ENCODE measurements at regions not wholly inside any gene's neighbourhood (a gene's known extent, or its start where the extent isn't known, plus 50 kb on each side); places are given as distances from the start of the nearest gene placed in this dataset.

DNA sequence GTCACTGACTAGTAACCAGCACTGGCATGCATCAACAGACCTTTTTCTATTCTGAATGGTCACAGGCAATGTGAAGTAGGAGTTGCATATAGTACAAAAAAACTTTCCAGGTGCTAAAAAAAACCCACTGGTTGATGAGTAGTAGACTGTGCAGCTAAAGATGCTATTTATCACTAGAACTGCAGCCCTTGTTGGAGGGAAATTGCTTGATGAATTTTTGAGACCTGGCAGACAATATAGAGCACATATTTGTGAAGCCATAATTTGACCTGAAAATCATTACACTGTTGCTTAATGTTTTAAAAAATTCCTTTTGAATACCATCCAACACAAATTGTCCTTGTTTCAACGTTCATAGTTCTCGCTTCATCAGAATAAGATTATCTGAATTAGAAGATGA, 441.0 kb downstream of the KLF12 start:
- Histone ChIP-seq H3K4ac (ENCODE audit: low read depth in 1 of 2, low read length in 2 of 2) (no peak overlapping the region), H3K9me3 (ENCODE audit: control insufficient read depth, low read length) (no peaks in the 10 kb centered on the region), H3K36me3 (ENCODE audit: control insufficient read depth in 1 of 2, insufficient read depth in 2 of 2, low read depth in 1 of 2, low read length in 2 of 2) (peaks cover 11 to 65% of the 10 kb centered on the region in 2 experiments), H2BK12ac (ENCODE audit: low read length in 2 of 2) (no peak overlapping the region), H3K4me2 (ENCODE audit: low read length, poor library complexity, severe bottlenecking) (no peak overlapping the region), H4K8ac (ENCODE audit: low read length) (no peak overlapping the region), H2AK5ac (ENCODE audit: low read length, severe bottlenecking) (no peak overlapping the region), H3K4me1 (ENCODE audit: control insufficient read depth, insufficient read depth, low read depth, low read length) (no peaks in the 10 kb centered on the region), H3K27me3 (ENCODE audit: control insufficient read depth in 1 of 2, insufficient read depth in 1 of 2, low read length in 2 of 2) (no peaks in the 10 kb centered on the region), H2BK5ac (ENCODE audit: low read depth, low read length, poor library complexity, severe bottlenecking) (no peak overlapping the region), H3K9ac (ENCODE audit: low read length) (no peak overlapping the region), H3K14ac (ENCODE audit: low read length in 2 of 2) (no peak overlapping the region), H3K79me1 (replicated peaks; ENCODE audit: low read length, poor library complexity, severe bottlenecking) (no peaks in the 10 kb centered on the region), H2BK15ac (ENCODE audit: low read depth, poor library complexity, severe bottlenecking) (no peak overlapping the region), H3K18ac (ENCODE audit: low read depth in 1 of 2, low read length in 2 of 2) (no peak overlapping the region), H2AFZ (ENCODE audit: low read depth, low read length) (no peak overlapping the region), H3K27ac (ENCODE audit: low read length, poor library complexity, severe bottlenecking) (no peak overlapping the region), H2BK120ac (ENCODE audit: low read depth, low read length) (no peak overlapping the region), H3K23ac (ENCODE audit: low read length in 2 of 2) (no peak overlapping the region), H4K91ac (ENCODE audit: low read length) (no peak overlapping the region), H3K4me3 (ENCODE audit: insufficient read depth in 1 of 2, low read depth in 1 of 2, low read length in 2 of 2) (no peak overlapping the region)
- DNase-seq, result no peak
- WGBS, result 95% methylated on average over 2 of the region's 2 CpGs

DNA sequence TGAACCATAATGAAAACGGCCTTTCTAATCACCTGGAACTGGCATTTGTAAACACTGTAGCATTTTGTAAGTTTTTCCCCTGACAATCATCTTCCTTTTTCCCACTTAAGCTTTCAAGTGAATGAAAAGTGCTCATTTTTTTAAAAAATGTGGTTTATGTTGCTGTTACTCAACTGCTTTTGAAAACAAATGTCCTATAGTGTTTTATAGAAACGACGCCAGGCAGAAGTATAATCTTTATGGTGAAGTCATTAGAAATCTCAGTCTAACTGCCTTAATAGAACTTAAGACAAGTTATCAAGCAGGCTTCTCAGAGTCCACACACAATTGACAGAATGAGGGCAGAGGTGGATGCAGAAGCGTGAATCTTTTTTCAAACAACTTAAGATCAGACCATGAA, 442.3 kb downstream of the KLF12 start:
- Histone ChIP-seq H2AFZ (ENCODE audit: low read depth, low read length) (no peak overlapping the region), H3K4me1 (ENCODE audit: control insufficient read depth, insufficient read depth, low read depth, low read length) (no peaks in the 10 kb centered on the region), H3K23ac (ENCODE audit: low read length in 2 of 2) (no peak overlapping the region), H3K18ac (ENCODE audit: low read depth in 1 of 2, low read length in 2 of 2) (no peak overlapping the region), H3K36me3 (ENCODE audit: control insufficient read depth in 1 of 2, insufficient read depth in 2 of 2, low read depth in 1 of 2, low read length in 2 of 2) (peaks cover 11 to 65% of the 10 kb centered on the region in 2 experiments), H4K8ac (ENCODE audit: low read length) (no peak overlapping the region), H2BK120ac (ENCODE audit: low read depth, low read length) (no peak overlapping the region), H3K27ac (ENCODE audit: low read length, poor library complexity, severe bottlenecking) (no peak overlapping the region), H2BK15ac (ENCODE audit: low read depth, poor library complexity, severe bottlenecking) (no peak overlapping the region), H3K9ac (ENCODE audit: low read length) (no peak overlapping the region), H3K9me3 (ENCODE audit: control insufficient read depth, low read length) (no peaks in the 10 kb centered on the region), H3K27me3 (ENCODE audit: control insufficient read depth in 1 of 2, insufficient read depth in 1 of 2, low read length in 2 of 2) (no peaks in the 10 kb centered on the region), H3K4me3 (ENCODE audit: insufficient read depth in 1 of 2, low read depth in 1 of 2, low read length in 2 of 2) (no peak overlapping the region), H3K4ac (ENCODE audit: low read depth in 1 of 2, low read length in 2 of 2) (no peak overlapping the region), H2BK5ac (ENCODE audit: low read depth, low read length, poor library complexity, severe bottlenecking) (no peak overlapping the region), H3K79me1 (replicated peaks; ENCODE audit: low read length, poor library complexity, severe bottlenecking) (no peaks in the 10 kb centered on the region), H3K14ac (ENCODE audit: low read length in 2 of 2) (no peak overlapping the region), H2BK12ac (ENCODE audit: low read length in 2 of 2) (no peak overlapping the region), H4K91ac (ENCODE audit: low read length) (no peak overlapping the region), H3K4me2 (ENCODE audit: low read length, poor library complexity, severe bottlenecking) (no peak overlapping the region), H2AK5ac (ENCODE audit: low read length, severe bottlenecking) (no peak overlapping the region)
- DNase-seq, result no peak
- WGBS, result 94% methylated on average over 3 of the region's 4 CpGs

DNA sequence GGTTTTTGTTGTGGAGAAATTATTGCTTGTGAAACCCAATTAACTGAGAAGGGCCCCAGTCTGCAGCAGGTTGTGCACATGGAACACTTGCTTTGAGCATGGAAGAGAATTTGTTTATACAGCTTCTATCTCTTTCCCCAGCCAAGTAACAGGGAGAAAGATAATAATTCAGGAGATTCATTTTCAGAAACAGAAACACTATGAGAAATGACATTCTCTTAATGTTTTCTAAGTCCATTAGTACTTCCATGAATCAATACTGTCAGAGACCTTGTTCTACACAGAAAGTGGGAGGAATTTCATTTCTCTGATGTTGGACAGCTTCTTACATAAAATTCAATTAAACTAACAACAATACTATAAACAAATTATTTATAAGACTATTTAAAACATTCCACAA, 446.3 kb downstream of the KLF12 start:
- H2AFZ ChIP-seq (ENCODE audit: low read depth, low read length), result no peak overlapping the region
- H2BK5ac ChIP-seq (ENCODE audit: low read depth, low read length, poor library complexity, severe bottlenecking), result no peak overlapping the region
- no peak overlapping the region for H3K9ac ChIP-seq (ENCODE audit: low read length)
- H3K4me3 ChIP-seq (ENCODE audit: insufficient read depth in 1 of 2, low read depth in 1 of 2, low read length in 2 of 2), result no peak overlapping the region
- H3K4ac ChIP-seq (ENCODE audit: low read depth in 1 of 2, low read length in 2 of 2), result no peak overlapping the region
- H4K8ac ChIP-seq (ENCODE audit: low read length), result no peak overlapping the region
- H3K4me2 ChIP-seq (ENCODE audit: low read length, poor library complexity, severe bottlenecking), result no peak overlapping the region
- H3K23ac ChIP-seq (ENCODE audit: low read length in 2 of 2), result no peak overlapping the region
- peaks cover 2% of the 10 kb centered on the region for H3K79me1 ChIP-seq (replicated peaks; ENCODE audit: low read length, poor library complexity, severe bottlenecking)
- no peaks in the 10 kb centered on the region for H3K9me3 ChIP-seq (ENCODE audit: control insufficient read depth, low read length)
- H2BK120ac ChIP-seq (ENCODE audit: low read depth, low read length), result no peak overlapping the region
- H3K36me3 ChIP-seq (ENCODE audit: control insufficient read depth in 1 of 2, insufficient read depth in 2 of 2, low read depth in 1 of 2, low read length in 2 of 2), result peaks cover 0 to 31% of the 10 kb centered on the region in 2 experiments
- no peak overlapping the region for H3K14ac ChIP-seq (ENCODE audit: low read length in 2 of 2)
- H3K4me1 ChIP-seq (ENCODE audit: control insufficient read depth, insufficient read depth, low read depth, low read length), result no peaks in the 10 kb centered on the region
- no peak overlapping the region for H2AK5ac ChIP-seq (ENCODE audit: low read length, severe bottlenecking)
- H3K27me3 ChIP-seq (ENCODE audit: control insufficient read depth in 1 of 2, insufficient read depth in 1 of 2, low read length in 2 of 2), result no peaks in the 10 kb centered on the region
- no peak overlapping the region for H4K91ac ChIP-seq (ENCODE audit: low read length)
- no peak overlapping the region for H3K27ac ChIP-seq (ENCODE audit: low read length, poor library complexity, severe bottlenecking)
- no peak overlapping the region for H2BK15ac ChIP-seq (ENCODE audit: low read depth, poor library complexity, severe bottlenecking)
- no peak for DNase-seq
- H2BK12ac ChIP-seq (ENCODE audit: low read length in 2 of 2), result no peak overlapping the region
- H3K18ac ChIP-seq (ENCODE audit: low read depth in 1 of 2, low read length in 2 of 2), result no peak overlapping the region

DNA sequence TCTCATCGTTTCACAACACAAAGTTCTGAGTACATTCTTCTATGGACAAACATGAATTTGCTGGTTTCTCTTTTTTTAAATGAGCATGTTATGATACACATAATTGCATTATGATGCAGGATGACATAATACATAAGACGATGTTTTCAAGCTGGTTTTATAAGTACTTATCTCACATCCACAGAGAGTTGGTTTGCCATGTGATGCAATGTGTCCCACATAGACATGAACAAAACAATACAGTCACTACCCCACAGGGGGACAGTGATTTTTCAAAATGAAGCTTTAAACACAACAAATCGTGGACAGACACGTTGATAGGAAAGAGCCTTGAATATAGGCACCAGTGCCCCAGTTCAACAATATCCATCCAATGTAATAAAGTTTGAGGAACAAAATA, 447.1 kb downstream of the KLF12 start:
- no peak overlapping the region for H2BK5ac ChIP-seq (ENCODE audit: low read depth, low read length, poor library complexity, severe bottlenecking)
- no peak overlapping the region for H3K14ac ChIP-seq (ENCODE audit: low read length in 2 of 2)
- no peak overlapping the region for H3K18ac ChIP-seq (ENCODE audit: low read depth in 1 of 2, low read length in 2 of 2)
- no peaks in the 10 kb centered on the region for H3K4me1 ChIP-seq (ENCODE audit: control insufficient read depth, insufficient read depth, low read depth, low read length)
- no peak overlapping the region for H3K4ac ChIP-seq (ENCODE audit: low read depth in 1 of 2, low read length in 2 of 2)
- H4K91ac ChIP-seq (ENCODE audit: low read length), result no peak overlapping the region
- 100% methylated on average over 2 of the region's 4 CpGs for WGBS
- H3K4me2 ChIP-seq (ENCODE audit: low read length, poor library complexity, severe bottlenecking), result no peak overlapping the region
- no peak overlapping the region for H2AFZ ChIP-seq (ENCODE audit: low read depth, low read length)
- peaks cover 2% of the 10 kb centered on the region for H3K79me1 ChIP-seq (replicated peaks; ENCODE audit: low read length, poor library complexity, severe bottlenecking)
- H2AK5ac ChIP-seq (ENCODE audit: low read length, severe bottlenecking), result no peak overlapping the region
- DNase-seq, result no peak
- H3K23ac ChIP-seq (ENCODE audit: low read length in 2 of 2), result no peak overlapping the region
- H2BK15ac ChIP-seq (ENCODE audit: low read depth, poor library complexity, severe bottlenecking), result no peak overlapping the region
- H3K36me3 ChIP-seq (ENCODE audit: control insufficient read depth in 1 of 2, insufficient read depth in 2 of 2, low read depth in 1 of 2, low read length in 2 of 2), result peaks cover 0 to 23% of the 10 kb centered on the region in 2 experiments
- no peak overlapping the region for H4K8ac ChIP-seq (ENCODE audit: low read length)
- H2BK120ac ChIP-seq (ENCODE audit: low read depth, low read length), result no peak overlapping the region
- no peaks in the 10 kb centered on the region for H3K9me3 ChIP-seq (ENCODE audit: control insufficient read depth, low read length)
- H3K27me3 ChIP-seq (ENCODE audit: control insufficient read depth in 1 of 2, insufficient read depth in 1 of 2, low read length in 2 of 2), result no peaks in the 10 kb centered on the region
- H2BK12ac ChIP-seq (ENCODE audit: low read length in 2 of 2), result no peak overlapping the region
- H3K9ac ChIP-seq (ENCODE audit: low read length), result no peak overlapping the region
- H3K4me3 ChIP-seq (ENCODE audit: insufficient read depth in 1 of 2, low read depth in 1 of 2, low read length in 2 of 2), result no peak overlapping the region
- no peak overlapping the region for H3K27ac ChIP-seq (ENCODE audit: low read length, poor library complexity, severe bottlenecking)

All from mesenchymal stem cell (in vitro differentiated cells and primary cell).